ENCODE measurements at regions not wholly inside any gene's neighbourhood (a gene's known extent, or its start where the extent isn't known, plus 50 kb on each side); places are given as distances from the start of the nearest gene placed in this dataset.

GRCh38 chr5:30398423-30398822 is 795.1 kb upstream of the CDH6 start:
- TF ChIP-seq RAD21 (IDR thresholded peaks at IDR 0.05; ENCODE audit: low read depth) (no peak), MAX (IDR thresholded peaks at IDR 0.05) (no peak), FOXM1 (IDR thresholded peaks at IDR 0.05; ENCODE audit: borderline replicate concordance, low read depth) (no peak), TCF12 (IDR thresholded peaks at IDR 0.05; ENCODE audit: low read depth) (no peak), REST (IDR thresholded peaks at IDR 0.05; ENCODE audit: low read depth) (no peak), TAF1 (IDR thresholded peaks at IDR 0.05; ENCODE audit: low read depth) (no peak), YY1 (IDR thresholded peaks at IDR 0.05; ENCODE audit: low read depth) (no peak), EP300 (IDR thresholded peaks at IDR 0.05; ENCODE audit: borderline replicate concordance) (no peak), EGR1 (IDR thresholded peaks at IDR 0.05) (no peak), ZBTB7A (IDR thresholded peaks at IDR 0.05; ENCODE audit: low read depth) (no peak), USF1 (IDR thresholded peaks at IDR 0.05) (no peak)

Measured in Ishikawa (cell line).